HCT116 (cell line): ENCODE measurements at regions not wholly inside any gene's neighbourhood (a gene's known extent, or its start where the extent isn't known, plus 50 kb on each side); places are given as distances from the start of the nearest gene placed in this dataset.

Experiments
- ATAC-seq: fragments of 200-7000 bp; cut with Tn5 transposase; 2 replicates; pipeline ENCODE4 v1.9.1; 2020; ENCODE audit warnings: mild to moderate bottlenecking, moderate library complexity
- BruUV-seq: library from RNA; stranded (reverse); fragments of 400-500 nt; replicated peaks from 2 replicates; lab custom pipeline; 2021; lab: Mats Ljungman, UMichigan
- CTCF ChIA-PET: fragments of 300-600 bp; sonication (Branson Sonifier 250); formaldehyde crosslinking; loops from one replicate; lab custom pipeline; 2021; ENCODE audit warnings: antibody characterized with exemption; lab: Charles Lee
- POLR2A ChIA-PET: fragments of 300-600, 350-600 bp; sonication (Branson Sonifier 250); formaldehyde crosslinking; loops from one replicate; lab custom pipeline; 2021; ENCODE audit warnings: antibody characterized with exemption; lab: Charles Lee
- RAD21 ChIA-PET, 2 experiments: fragments of 300-600 bp; sonication (Branson Sonifier 250); formaldehyde crosslinking; loops; one replicate each; lab custom pipeline; 2023; ENCODE audit warnings: low total read pairs in 2 of 2; ENCODE audit not compliant: uncharacterized antibody in 2 of 2, unreplicated experiment in 2 of 2, low non-redundant PET in 1 of 2; lab: Charles Lee
- DNase-seq: peaks from one replicate; pipeline ENCODE4 v3.0.0-alpha.2; 2010; ENCODE audit warnings: low read depth, low spot score
- H2AFZ ChIP-seq: fragments of 200-600 bp; shearing (Covaris generic), sonication (generic); 2 replicates; pipeline ENCODE4 v1.6.1; 2017; ENCODE audit warnings: low read depth, mixed run types, mixed read lengths, antibody characterized with exemption, low read length; ENCODE audit not compliant: poor library complexity, severe bottlenecking
- H3K27ac ChIP-seq: 2 replicates; pipeline ENCODE4 v1.5.1; 2012; ENCODE audit warnings: low read depth, low read length
- H3K27me3 ChIP-seq: fragments of 200-600 bp; sonication (generic); 2 replicates; pipeline ENCODE4 v1.6.1; 2016; ENCODE audit warnings: mixed run types, low read length, mixed read lengths; ENCODE audit not compliant: insufficient read depth
- H3K36me3 ChIP-seq, 2 experiments: fragments of 200-500 bp in 1 of 2; fragments of 200-600 bp in 1 of 2; sonication (Bioruptor generic) in 1 of 2; sonication (generic) in 1 of 2; 2 replicates each; pipeline versions ENCODE4 v1.5.1 to v1.6.1; 2014 to 2016; ENCODE audit warnings: low read length in 2 of 2, inconsistent platforms in 1 of 2, mixed read lengths in 1 of 2, mixed run types in 1 of 2; ENCODE audit not compliant: insufficient read depth in 2 of 2, control insufficient read depth in 1 of 2
- H3K4me1 ChIP-seq, 2 experiments: fragments of 200-600 bp in 1 of 2; sonication (generic) in 1 of 2; 2 replicates each; pipeline versions ENCODE4 v1.5.1 to v1.6.1; 2012 to 2017; ENCODE audit warnings: low read length in 2 of 2, inconsistent platforms in 1 of 2, mild to moderate bottlenecking in 1 of 2, mixed read lengths in 1 of 2, mixed run types in 1 of 2, moderate library complexity in 1 of 2; ENCODE audit not compliant: insufficient read depth in 2 of 2, control insufficient read depth in 1 of 2
- H3K4me2 ChIP-seq: fragments of 200-600 bp; sonication (generic); 2 replicates; pipeline ENCODE4 v1.6.1; 2017; ENCODE audit warnings: mixed run types, low read length, mixed read lengths
- H3K4me3 ChIP-seq, 2 experiments: fragments of 200-600 bp in 1 of 2; sonication (generic) in 1 of 2; replicated peaks in 1 of 2; 2 replicates each; pipeline ENCODE4 v1.5.1; 2011 to 2016; ENCODE audit warnings: low read length in 2 of 2, control low read depth in 1 of 2, low read depth in 1 of 2, mild to moderate bottlenecking in 1 of 2, mixed read lengths in 1 of 2, mixed run types in 1 of 2
- H3K79me2 ChIP-seq: fragments of 200-600 bp; sonication (generic); 2 replicates; pipeline ENCODE4 v1.6.1; 2017; ENCODE audit warnings: mild to moderate bottlenecking, mixed run types, low read length, moderate library complexity, mixed read lengths; ENCODE audit not compliant: insufficient read depth
- H3K9ac ChIP-seq: fragments of 200-600 bp; sonication (generic); 2 replicates; pipeline ENCODE4 v1.6.1; 2016; ENCODE audit warnings: low read length, mixed read lengths
- H3K9me2 ChIP-seq: fragments of 200-600 bp; sonication (generic), shearing (Covaris generic); 2 replicates; pipeline ENCODE4 v1.6.1; 2017; ENCODE audit warnings: mixed run types, mild to moderate bottlenecking, moderate library complexity; ENCODE audit not compliant: insufficient read depth
- H3K9me3 ChIP-seq, 2 experiments: fragments of 200-500 bp in 1 of 2; fragments of 200-600 bp in 1 of 2; sonication (Bioruptor generic) in 1 of 2; sonication (generic) in 1 of 2; 2 replicates each; pipeline ENCODE4 v1.6.1; 2014 to 2017; ENCODE audit warnings: low read length in 2 of 2, mixed read lengths in 2 of 2, inconsistent platforms in 1 of 2, low read depth in 1 of 2, mild to moderate bottlenecking in 1 of 2, mixed run types in 1 of 2, moderate library complexity in 1 of 2; ENCODE audit not compliant: control insufficient read depth in 1 of 2, insufficient read depth in 1 of 2
- H4K20me1 ChIP-seq: fragments of 200-600 bp; sonication (generic), shearing (Covaris generic); 2 replicates; pipeline ENCODE4 v1.6.1; 2017; ENCODE audit warnings: mixed run types, mild to moderate bottlenecking, moderate library complexity; ENCODE audit not compliant: insufficient read depth
- EGR1 ChIP-seq: IDR thresholded peaks from 2 replicates; pipeline ENCODE4 v1.6.1; 2012; ENCODE audit warnings: low read depth
- EZH2 ChIP-seq: fragments of 200-600 bp; sonication (generic); IDR thresholded peaks from 2 replicates; pipeline ENCODE4 v1.6.1; 2017; ENCODE audit warnings: antibody characterized with exemption, mixed run types
- POLR2AphosphoS5 ChIP-seq: IDR thresholded peaks from 2 replicates; pipeline ENCODE4 v1.6.1; 2011; ENCODE audit warnings: mild to moderate bottlenecking, low read depth, low read length, moderate library complexity
- RAD21 ChIP-seq: IDR thresholded peaks from 2 replicates; pipeline ENCODE4 v1.6.1; 2012; ENCODE audit warnings: low read depth, mild to moderate bottlenecking
- SIN3A ChIP-seq: IDR thresholded peaks from 2 replicates; pipeline ENCODE4 v1.6.1; 2012; ENCODE audit warnings: low read depth
- SRF ChIP-seq: IDR thresholded peaks from 2 replicates; pipeline ENCODE4 v1.6.1; 2012; ENCODE audit warnings: low read depth
- YY1 ChIP-seq: IDR thresholded peaks from 2 replicates; pipeline ENCODE4 v1.6.1; 2011; ENCODE audit warnings: low read length, low read depth, moderate library complexity, mild to moderate bottlenecking; ENCODE audit not compliant: insufficient replicate concordance; ENCODE audit errors: extremely low read depth
- ZFX ChIP-seq: fragments of 450-650 bp; IDR thresholded peaks from 2 replicates; pipeline ENCODE4 v1.6.1; 2017
- intact Hi-C: fragments of 100-400 bp; cut with micrococcal nuclease; formaldehyde crosslinking; loops from 2 replicates; pipeline ENCODE4 v1.10.0; 2022
- TF ChIP-seq, protein P1 (sequence below): IDR thresholded peaks from 2 replicates; pipeline ENCODE4 v1.6.1; 2012

DNA sequence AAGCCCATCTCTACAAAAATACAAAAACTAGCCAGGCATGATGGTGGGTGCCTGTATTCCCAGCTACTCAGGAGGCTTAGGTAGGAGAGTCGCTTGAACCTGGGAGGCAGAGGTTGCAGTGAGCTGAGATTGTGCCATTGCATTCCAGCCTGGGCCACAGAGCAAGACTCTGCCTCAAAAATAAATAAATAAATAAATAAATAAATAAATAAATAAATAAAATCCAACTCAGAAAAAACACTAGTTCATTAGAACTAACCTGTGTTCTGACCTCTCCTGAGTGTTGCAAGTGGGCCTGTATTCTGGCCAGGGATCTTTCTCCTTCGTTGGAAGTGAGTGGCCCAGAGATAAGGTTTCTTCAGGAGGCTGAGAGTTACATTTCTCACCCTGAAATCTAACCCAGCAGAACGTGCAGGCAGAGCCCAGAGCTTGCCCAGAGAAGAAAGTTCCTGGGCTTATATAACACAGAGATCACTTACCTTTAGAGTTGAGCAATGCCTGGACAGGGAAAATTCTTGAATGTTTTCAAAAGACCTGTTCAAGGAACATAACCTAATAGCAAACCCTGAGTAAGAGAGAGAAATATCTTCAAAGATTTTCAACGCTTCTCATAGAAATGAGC lies 583.9 kb downstream of the MCTP2 start:
- ChIA-PET CTCF (no interaction called here), POLR2A (no interaction called here), RAD21 (no interaction called here)
- Histone ChIP-seq H3K9me3 (no peaks in the 10 kb centered on the region), H3K9ac (no peak overlapping the region), H3K27ac (no peak overlapping the region), H3K27me3 (no peaks in the 10 kb centered on the region), H3K4me3 (no peak overlapping the region), H3K4me1 (no peaks in the 10 kb centered on the region), H3K79me2 (no peaks in the 10 kb centered on the region), H4K20me1 (no peaks in the 10 kb centered on the region), H3K36me3 (no peaks in the 10 kb centered on the region), H3K4me2 (no peak overlapping the region), H2AFZ (no peak overlapping the region), H3K9me2 (no peaks in the 10 kb centered on the region)
- ATAC-seq = no peak
- no peak for DNase-seq
- TF ChIP-seq EZH2 (no peak), EGR1 (no peak), SRF (no peak), YY1 (no peak), SIN3A (no peak)
- TF ChIP-seq, protein P1, sequence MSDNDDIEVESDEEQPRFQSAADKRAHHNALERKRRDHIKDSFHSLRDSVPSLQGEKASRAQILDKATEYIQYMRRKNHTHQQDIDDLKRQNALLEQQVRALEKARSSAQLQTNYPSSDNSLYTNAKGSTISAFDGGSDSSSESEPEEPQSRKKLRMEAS = no peak
- intact Hi-C loops = no loop called here
- BruUV-seq = no TSS peak

DNA sequence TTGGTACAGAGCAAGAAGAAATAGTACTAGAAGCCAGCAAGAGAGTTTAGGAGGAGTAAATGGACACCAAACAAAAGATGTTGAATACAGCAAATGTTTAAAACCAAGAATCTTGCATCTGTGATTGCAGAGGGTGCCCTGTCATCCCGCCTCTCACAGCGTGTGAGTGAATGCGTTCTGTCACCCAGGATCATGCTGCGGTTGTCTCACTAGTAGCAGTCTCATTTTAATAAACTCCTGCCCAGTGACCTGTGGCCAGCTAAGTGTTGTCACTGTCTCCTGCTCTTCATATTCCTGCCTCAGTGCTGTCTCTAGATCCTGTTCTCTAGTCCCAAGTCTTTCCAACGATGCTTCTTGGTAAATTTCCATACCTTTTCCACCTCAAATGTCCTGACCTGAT lies 584.6 kb downstream of the MCTP2 start:
- no TSS peak for BruUV-seq
- CTCF ChIA-PET = no interaction called here
- no peak for ATAC-seq

More for the DNA sequence above, 584.6 kb downstream of the MCTP2 start:
- no peak for DNase-seq
- H3K4me2 ChIP-seq = no peak overlapping the region
- intact Hi-C loops = no loop called here
- H3K27ac ChIP-seq = no peak overlapping the region
- H3K4me1 ChIP-seq = no peaks in the 10 kb centered on the region
- H3K9me3 ChIP-seq = no peaks in the 10 kb centered on the region
- POLR2A ChIA-PET = no interaction called here
- H3K4me3 ChIP-seq = no peak overlapping the region
- RAD21 ChIA-PET = no interaction called here
- H2AFZ ChIP-seq = no peak overlapping the region
- no peaks in the 10 kb centered on the region for H3K9me2 ChIP-seq
- no peak for TF ChIP-seq YY1
- no peak for TF ChIP-seq RAD21
- no peak for TF ChIP-seq EGR1
- TF ChIP-seq POLR2AphosphoS5 = no peak
- TF ChIP-seq ZFX = no peak
- no peaks in the 10 kb centered on the region for H3K27me3 ChIP-seq
- H3K36me3 ChIP-seq = no peaks in the 10 kb centered on the region
- no peaks in the 10 kb centered on the region for H4K20me1 ChIP-seq
- no peaks in the 10 kb centered on the region for H3K79me2 ChIP-seq
- H3K9ac ChIP-seq = no peak overlapping the region
